ENCODE measurements at regions not wholly inside any gene's neighbourhood (a gene's known extent, or its start where the extent isn't known, plus 50 kb on each side); places are given as distances from the start of the nearest gene placed in this dataset.

- no peak overlapping the region for H3K4me3 ChIP-seq
- H3K9me3 ChIP-seq = no peaks in the 10 kb centered on the region
- H3K4me1 ChIP-seq = no peaks in the 10 kb centered on the region
- no peaks in the 10 kb centered on the region for H3K27me3 ChIP-seq
- H3K36me3 ChIP-seq = no peaks in the 10 kb centered on the region
- no peak overlapping the region for H3K27ac ChIP-seq
- TF ChIP-seq POLR2AphosphoS5 (IDR thresholded peaks at IDR 0.05) = no peak
- no peak for TF ChIP-seq POLR2A (IDR thresholded peaks at IDR 0.05)
- TF ChIP-seq EP300 (IDR thresholded peaks at IDR 0.05) = no peak
- TF ChIP-seq CTCF (IDR thresholded peaks at IDR 0.05) = no peak
- DNase-seq (ENCODE audit: low spot score in 2 of 2) = no peak
Observed at GRCh38 chr1:117697220-117697781, 91.5 kb downstream of the TENT5C start.

- WGBS = 57% methylated on average over 5 of the region's 5 CpGs
- no peak for DNase-seq (ENCODE audit: low spot score in 2 of 2)
- TF ChIP-seq EP300 (IDR thresholded peaks at IDR 0.05) (no peak), CTCF (IDR thresholded peaks at IDR 0.05) (no peak), POLR2AphosphoS5 (IDR thresholded peaks at IDR 0.05) (no peak), POLR2A (IDR thresholded peaks at IDR 0.05) (no peak)
- Histone ChIP-seq H3K36me3 (no peaks in the 10 kb centered on the region), H3K4me1 (no peaks in the 10 kb centered on the region), H3K27me3 (no peaks in the 10 kb centered on the region), H3K9me3 (no peaks in the 10 kb centered on the region), H3K4me3 (no peak overlapping the region), H3K27ac (no peak overlapping the region)
Observed at GRCh38 chr1:117698398-117699160, 92.7 kb downstream of the TENT5C start.

GRCh38 chr1:117699953-117700352 lies 94.1 kb downstream of the TENT5C start:
- no peaks in the 10 kb centered on the region for H3K36me3 ChIP-seq
- TF ChIP-seq POLR2A (IDR thresholded peaks at IDR 0.05) = no peak
- no peak for TF ChIP-seq EP300 (IDR thresholded peaks at IDR 0.05)
- no peak for TF ChIP-seq POLR2AphosphoS5 (IDR thresholded peaks at IDR 0.05)
- TF ChIP-seq CTCF (IDR thresholded peaks at IDR 0.05) = no peak
- H3K9me3 ChIP-seq = no peaks in the 10 kb centered on the region
- no peaks in the 10 kb centered on the region for H3K4me1 ChIP-seq
- H3K27me3 ChIP-seq = no peaks in the 10 kb centered on the region
- DNase-seq (ENCODE audit: low spot score in 2 of 2) = no peak
- H3K27ac ChIP-seq = no peak overlapping the region
- no peak overlapping the region for H3K4me3 ChIP-seq

- H3K27me3 ChIP-seq = no peaks in the 10 kb centered on the region
- H3K4me3 ChIP-seq = no peak overlapping the region
- no peaks in the 10 kb centered on the region for H3K9me3 ChIP-seq
- H3K36me3 ChIP-seq = no peaks in the 10 kb centered on the region
- no peak overlapping the region for H3K27ac ChIP-seq
- no peak for TF ChIP-seq POLR2A (IDR thresholded peaks at IDR 0.05)
- TF ChIP-seq CTCF (IDR thresholded peaks at IDR 0.05) = no peak
- no peak for TF ChIP-seq EP300 (IDR thresholded peaks at IDR 0.05)
- TF ChIP-seq POLR2AphosphoS5 (IDR thresholded peaks at IDR 0.05) = no peak
- WGBS = 86% methylated on average over 3 of the region's 3 CpGs
- no peaks in the 10 kb centered on the region for H3K4me1 ChIP-seq
- no peak for DNase-seq (ENCODE audit: low spot score in 2 of 2)
Observed at GRCh38 chr1:117702654-117703053, 96.8 kb downstream of the TENT5C start.

GRCh38 chr1:117707371-117707770 lies 101.5 kb downstream of the TENT5C start:
- H3K4me3 ChIP-seq = no peak overlapping the region
- TF ChIP-seq POLR2AphosphoS5 (IDR thresholded peaks at IDR 0.05) (no peak), CTCF (IDR thresholded peaks at IDR 0.05) (no peak), EP300 (IDR thresholded peaks at IDR 0.05) (no peak), POLR2A (IDR thresholded peaks at IDR 0.05) (no peak)
- no peaks in the 10 kb centered on the region for H3K9me3 ChIP-seq
- no peak overlapping the region for H3K27ac ChIP-seq
- no peaks in the 10 kb centered on the region for H3K4me1 ChIP-seq
- H3K36me3 ChIP-seq = no peaks in the 10 kb centered on the region
- no peak for DNase-seq (ENCODE audit: low spot score in 2 of 2)
- H3K27me3 ChIP-seq = no peaks in the 10 kb centered on the region

Measured in suprapubic skin (tissue), 4 donors.